ES-I3 (cell line): ENCODE measurements at regions not wholly inside any gene's neighbourhood (a gene's known extent, or its start where the extent isn't known, plus 50 kb on each side); places are given as distances from the start of the nearest gene placed in this dataset.
"Not testable (repeated sequence)": the region's sequence is repeated elsewhere in the genome, so short reads cannot be mapped to it uniquely, and the experiment has no call there.

ENCODE experiments used
- H3K36me3 ChIP-seq: 2 replicates; pipeline ENCODE4 v1.6.1; 2013; ENCODE audit warnings: mild to moderate bottlenecking, low read length, control low read depth, moderate library complexity; ENCODE audit not compliant: insufficient read depth
- H3K4me1 ChIP-seq: 2 replicates; pipeline ENCODE4 v1.6.1; 2013; ENCODE audit warnings: mild to moderate bottlenecking, control low read depth, low read length; ENCODE audit not compliant: insufficient read depth
- H3K9ac ChIP-seq: 2 replicates; pipeline ENCODE4 v1.6.1; 2013; ENCODE audit warnings: low read depth, mild to moderate bottlenecking, low read length, moderate library complexity
- H3K9me3 ChIP-seq: 2 replicates; pipeline ENCODE4 v1.6.1; 2013; ENCODE audit warnings: mild to moderate bottlenecking, low read length, moderate library complexity; ENCODE audit not compliant: control insufficient read depth, insufficient read depth

- H3K4me1 ChIP-seq, result no peaks in the 10 kb centered on the region
- H3K36me3 ChIP-seq, result no peaks in the 10 kb centered on the region
- no peaks in the 10 kb centered on the region for H3K9me3 ChIP-seq
- no peak overlapping the region for H3K9ac ChIP-seq
Measured at GRCh38 chr2:180790891-180791290, 189.5 kb upstream of the UBE2E3 start.

GRCh38 chr2:180787330-180787729, 193.1 kb upstream of the UBE2E3 start:
- Histone ChIP-seq H3K9me3 (no peaks in the 10 kb centered on the region), H3K9ac (no peak overlapping the region), H3K36me3 (no peaks in the 10 kb centered on the region), H3K4me1 (no peaks in the 10 kb centered on the region)

GRCh38 chr2:180781276-180781675, 199.1 kb upstream of the UBE2E3 start:
- Histone ChIP-seq H3K9ac (no peak overlapping the region), H3K9me3 (no peaks in the 10 kb centered on the region), H3K4me1 (peaks cover 5% of the 10 kb centered on the region; the same call in 1 of the 2 replicates), H3K36me3 (no peaks in the 10 kb centered on the region)

GRCh38 chr2:180778291-180778690, 202.1 kb upstream of the UBE2E3 start:
- no peaks in the 10 kb centered on the region for H3K36me3 ChIP-seq
- H3K9ac ChIP-seq, result no peak overlapping the region
- no peaks in the 10 kb centered on the region for H3K9me3 ChIP-seq
- peaks cover 5% of the 10 kb centered on the region; the same call in 1 of the 2 replicates for H3K4me1 ChIP-seq

- Histone ChIP-seq H3K36me3 (no peaks in the 10 kb centered on the region), H3K9me3 (no peaks in the 10 kb centered on the region), H3K9ac (no peak overlapping the region), H3K4me1 (peaks cover 5% of the 10 kb centered on the region; the same call in 1 of the 2 replicates)
Measured at GRCh38 chr2:180776921-180777320, 203.5 kb upstream of the UBE2E3 start.

GRCh38 chr2:180775711-180776110, 204.7 kb upstream of the UBE2E3 start:
- Histone ChIP-seq H3K4me1 (peaks cover 5% of the 10 kb centered on the region; the same call in 1 of the 2 replicates), H3K9me3 (no peaks in the 10 kb centered on the region), H3K9ac (no peak overlapping the region), H3K36me3 (no peaks in the 10 kb centered on the region)

GRCh38 chr2:180765316-180765715, 215.1 kb upstream of the UBE2E3 start:
- H3K9me3 ChIP-seq, H3K36me3 ChIP-seq, H3K9ac ChIP-seq, H3K4me1 ChIP-seq: not testable (repeated sequence)

GRCh38 chr2:180763263-180763989, 217.0 kb upstream of the UBE2E3 start:
- Histone ChIP-seq H3K4me1 (no peaks in the 10 kb centered on the region; the same call in 1 of the 2 replicates), H3K9ac (no peak overlapping the region), H3K9me3 (no peaks in the 10 kb centered on the region), H3K36me3 (no peaks in the 10 kb centered on the region)

- Histone ChIP-seq H3K9ac (no peak overlapping the region), H3K9me3 (no peaks in the 10 kb centered on the region), H3K36me3 (no peaks in the 10 kb centered on the region), H3K4me1 (no peaks in the 10 kb centered on the region; the same call in 1 of the 2 replicates)
Measured at GRCh38 chr2:180761224-180761623, 219.2 kb upstream of the UBE2E3 start.

GRCh38 chr2:180759631-180760030, 220.8 kb upstream of the UBE2E3 start:
- no peaks in the 10 kb centered on the region for H3K9me3 ChIP-seq
- H3K36me3 ChIP-seq, result no peaks in the 10 kb centered on the region
- H3K4me1 ChIP-seq, result no peaks in the 10 kb centered on the region; the same call in 1 of the 2 replicates
- H3K9ac ChIP-seq, result no peak overlapping the region

GRCh38 chr2:180753809-180754761, 226.3 kb upstream of the UBE2E3 start:
- Histone ChIP-seq H3K4me1 (no peaks in the 10 kb centered on the region), H3K36me3 (no peaks in the 10 kb centered on the region), H3K9ac (no peak overlapping the region), H3K9me3 (no peaks in the 10 kb centered on the region)

- Histone ChIP-seq H3K9ac (no peak overlapping the region), H3K36me3 (no peaks in the 10 kb centered on the region), H3K4me1 (0 out of 2 replicates have a peak, but pooled peaks cover 4% of the 10 kb centered on the region), H3K9me3 (no peaks in the 10 kb centered on the region)
Measured at GRCh38 chr2:180751306-180751920, 229.0 kb upstream of the UBE2E3 start.

- no peaks in the 10 kb centered on the region for H3K9me3 ChIP-seq
- H3K36me3 ChIP-seq, result no peaks in the 10 kb centered on the region
- no peak overlapping the region for H3K9ac ChIP-seq
- 0 out of 2 replicates have a peak, but pooled peaks cover 4% of the 10 kb centered on the region for H3K4me1 ChIP-seq
Measured at GRCh38 chr2:180747728-180748127, 232.7 kb upstream of the UBE2E3 start.

- Histone ChIP-seq H3K9ac (no peak overlapping the region), H3K9me3 (no peaks in the 10 kb centered on the region), H3K36me3 (no peaks in the 10 kb centered on the region), H3K4me1 (0 out of 2 replicates have a peak, but pooled peaks cover 4% of the 10 kb centered on the region)
Measured at GRCh38 chr2:180743401-180743800, 237.0 kb upstream of the UBE2E3 start.
